Suprapubic skin (tissue), 4 donors: ENCODE measurements at regions not wholly inside any gene's neighbourhood (a gene's known extent, or its start where the extent isn't known, plus 50 kb on each side); places are given as distances from the start of the nearest gene placed in this dataset.

Experiments
- EP300 ChIP-seq: sonication (generic); formaldehyde crosslinking; IDR thresholded peaks from one replicate; pipeline ENCODE4 v1.6.1; 2017; ENCODE audit warnings: antibody characterized with exemption
- POLR2AphosphoS5 ChIP-seq, 3 donors: sonication (generic); formaldehyde crosslinking; IDR thresholded peaks; one replicate each; pipeline ENCODE4 v1.6.1; 2017; ENCODE audit warnings: antibody characterized with exemption in 3 of 3
- TF ChIP-seq, protein P1 (sequence below), 2 donors: fragments of 200-600 bp in 1 of 2; fragments of 450-650 bp in 1 of 2; sonication (generic) in 1 of 2; IDR thresholded peaks; one replicate each; pipeline ENCODE4 v1.5.1; 2016 to 2019; ENCODE audit warnings: antibody characterized with exemption in 2 of 2, mild to moderate bottlenecking in 1 of 2, moderate library complexity in 1 of 2

DNA sequence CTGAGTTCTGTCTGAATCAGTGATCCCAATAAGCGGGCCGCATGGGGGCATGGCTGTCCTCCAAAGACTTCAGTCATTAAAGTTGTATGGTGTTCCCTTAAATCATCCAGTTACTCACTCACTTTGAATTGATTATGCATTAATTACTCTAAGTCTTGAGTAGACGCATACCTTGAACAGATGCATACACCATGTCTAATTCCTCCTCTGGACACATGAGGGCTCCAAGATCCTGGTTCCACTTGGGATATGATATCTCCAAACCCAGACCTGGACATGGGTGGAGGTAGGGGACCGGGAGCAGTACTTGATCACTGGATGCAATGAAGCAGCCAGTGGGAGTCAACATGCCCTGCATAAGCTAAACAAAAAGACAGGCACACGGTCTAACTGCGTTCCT lies 204.5 kb downstream of the FNDC1 start:
- TF ChIP-seq, protein P1, sequence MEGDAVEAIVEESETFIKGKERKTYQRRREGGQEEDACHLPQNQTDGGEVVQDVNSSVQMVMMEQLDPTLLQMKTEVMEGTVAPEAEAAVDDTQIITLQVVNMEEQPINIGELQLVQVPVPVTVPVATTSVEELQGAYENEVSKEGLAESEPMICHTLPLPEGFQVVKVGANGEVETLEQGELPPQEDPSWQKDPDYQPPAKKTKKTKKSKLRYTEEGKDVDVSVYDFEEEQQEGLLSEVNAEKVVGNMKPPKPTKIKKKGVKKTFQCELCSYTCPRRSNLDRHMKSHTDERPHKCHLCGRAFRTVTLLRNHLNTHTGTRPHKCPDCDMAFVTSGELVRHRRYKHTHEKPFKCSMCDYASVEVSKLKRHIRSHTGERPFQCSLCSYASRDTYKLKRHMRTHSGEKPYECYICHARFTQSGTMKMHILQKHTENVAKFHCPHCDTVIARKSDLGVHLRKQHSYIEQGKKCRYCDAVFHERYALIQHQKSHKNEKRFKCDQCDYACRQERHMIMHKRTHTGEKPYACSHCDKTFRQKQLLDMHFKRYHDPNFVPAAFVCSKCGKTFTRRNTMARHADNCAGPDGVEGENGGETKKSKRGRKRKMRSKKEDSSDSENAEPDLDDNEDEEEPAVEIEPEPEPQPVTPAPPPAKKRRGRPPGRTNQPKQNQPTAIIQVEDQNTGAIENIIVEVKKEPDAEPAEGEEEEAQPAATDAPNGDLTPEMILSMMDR (IDR thresholded peaks at IDR 0.05) = no peak
- no peak for TF ChIP-seq POLR2AphosphoS5 (IDR thresholded peaks at IDR 0.05)
- no peak for TF ChIP-seq EP300
